NCI-H82 (cell line): ENCODE measurements at regions not wholly inside any gene's neighbourhood (a gene's known extent, or its start where the extent isn't known, plus 50 kb on each side); places are given as distances from the start of the nearest gene placed in this dataset.

Source experiments
- DNase-seq: peaks from one replicate; lab custom pipeline; 2025; lab: John Stamatoyannopoulos, UW

GRCh38 chr12:115176741-115177400, 492.9 kb upstream of the TBX3 start:
- no peak for DNase-seq

DNA sequence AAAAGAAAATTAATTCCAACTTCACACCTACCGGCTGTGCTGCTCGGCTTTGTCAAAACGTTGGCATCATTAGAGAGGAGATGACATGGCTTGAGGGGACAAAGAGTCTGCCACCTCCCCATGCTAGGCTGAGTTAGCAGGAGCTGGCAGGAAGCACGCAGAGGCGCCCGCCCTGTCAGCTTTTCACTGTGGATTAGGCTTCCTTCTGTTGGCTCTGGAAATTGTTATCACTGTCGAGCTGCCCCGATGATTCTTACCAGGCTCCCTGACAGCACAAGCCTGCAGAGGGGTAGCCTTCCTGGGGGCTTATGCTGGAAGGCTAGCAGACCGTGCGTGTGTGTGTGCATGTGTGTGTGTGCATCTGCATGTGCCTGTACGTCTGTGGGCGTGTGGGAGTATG, 490.9 kb upstream of the TBX3 start:
- DNase-seq = peak; percentile 38

GRCh38 chr12:115172521-115172920, 488.5 kb upstream of the TBX3 start:
- DNase-seq = no peak

DNA sequence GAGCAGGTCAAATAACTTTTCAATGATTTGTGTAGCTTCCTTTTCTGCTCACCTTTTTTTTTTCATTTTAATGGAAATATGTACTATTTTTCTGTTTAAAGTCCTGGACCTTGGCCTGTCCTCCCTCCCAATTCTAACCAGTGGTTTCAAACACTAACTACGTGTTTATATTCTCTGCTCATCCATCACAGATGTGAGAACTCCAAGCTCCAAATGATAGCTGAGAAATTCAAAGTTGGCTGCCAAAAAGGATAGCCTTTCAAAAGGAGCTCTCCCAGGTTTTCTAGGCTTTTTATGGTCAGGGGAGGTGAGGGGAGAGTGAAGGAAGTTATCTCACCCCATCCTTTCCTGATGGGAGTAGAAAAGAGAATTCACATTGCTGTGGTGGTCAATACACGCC, 486.0 kb upstream of the TBX3 start:
- no peak for DNase-seq

DNA sequence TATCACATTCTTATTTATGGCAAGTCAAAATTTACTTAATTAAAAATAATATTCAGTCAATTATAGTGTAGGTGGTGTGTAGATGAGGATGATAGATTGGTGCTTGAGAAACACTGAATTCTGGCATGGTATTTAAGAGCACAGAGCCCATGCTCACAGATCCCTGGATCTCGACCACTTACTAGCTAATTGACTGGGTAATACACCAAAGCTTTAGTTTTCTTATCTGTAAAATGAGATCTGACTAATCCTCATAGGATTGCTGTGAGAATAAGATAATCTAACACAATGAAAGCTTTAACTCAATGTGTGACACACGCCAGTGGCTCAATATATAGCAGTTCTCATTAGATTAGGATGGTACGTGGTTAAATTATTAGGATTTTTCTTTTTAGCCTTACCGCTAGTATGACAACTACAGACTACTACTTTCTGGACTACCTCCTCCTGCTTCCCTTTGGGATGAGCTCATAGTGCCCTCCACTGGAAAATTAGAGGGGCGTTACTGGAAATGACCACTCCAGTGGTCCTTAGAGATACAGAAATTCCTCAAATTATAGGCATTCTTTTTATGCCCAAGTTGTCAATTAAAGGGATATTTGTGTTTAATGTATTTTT, 482.8 kb upstream of the TBX3 start:
- peak; percentile 90 for DNase-seq

GRCh38 chr12:115163710-115164109, 479.7 kb upstream of the TBX3 start:
- DNase-seq = peak; percentile 100

DNA sequence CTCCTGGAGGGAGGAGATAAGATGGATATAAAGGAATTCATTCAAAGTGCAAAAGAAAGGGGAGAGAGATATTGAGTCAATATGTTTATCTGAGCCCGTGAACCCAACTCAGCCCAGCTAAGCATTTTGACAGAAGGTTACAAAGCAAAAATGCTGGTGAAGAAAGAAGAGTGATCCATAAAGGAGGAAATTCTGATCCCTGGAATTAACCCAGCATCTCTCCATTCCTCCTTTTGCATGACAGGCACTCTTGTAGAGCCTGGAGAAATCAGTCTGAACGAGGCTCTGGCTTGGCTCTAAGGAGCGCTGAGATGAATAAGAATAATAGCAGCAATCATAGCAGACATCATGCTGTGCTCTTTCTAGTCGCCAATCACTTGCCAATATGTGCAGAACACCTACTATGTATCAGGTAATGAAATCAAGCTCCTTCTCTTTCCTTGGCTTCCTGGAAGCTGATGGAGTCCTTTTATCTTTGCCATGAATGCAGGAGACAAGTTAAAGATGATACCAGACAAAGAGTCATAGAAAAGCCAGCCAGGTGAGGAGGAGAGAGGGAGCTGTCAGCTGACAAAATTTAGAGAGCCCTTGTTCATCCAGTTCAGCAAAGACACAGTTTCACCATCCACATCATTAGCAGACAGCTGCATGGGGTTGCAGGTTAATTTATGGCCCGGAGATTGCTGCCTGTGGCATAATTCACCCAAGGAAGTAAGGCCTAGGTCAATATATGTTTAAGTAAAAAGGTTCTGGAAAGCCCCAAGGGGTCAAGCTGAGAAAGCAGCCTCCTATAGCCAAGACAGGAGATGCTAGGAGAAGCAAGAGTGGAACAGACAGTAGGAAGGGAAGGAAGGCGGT, 476.5 kb upstream of the TBX3 start:
- no peak for DNase-seq

- no peak for DNase-seq
These were observed 474.8 kb upstream of the TBX3 start for GRCh38 chr12:115158816-115159215.

- no peak for DNase-seq
These were observed 472.0 kb upstream of the TBX3 start for GRCh38 chr12:115155665-115156645.

DNA sequence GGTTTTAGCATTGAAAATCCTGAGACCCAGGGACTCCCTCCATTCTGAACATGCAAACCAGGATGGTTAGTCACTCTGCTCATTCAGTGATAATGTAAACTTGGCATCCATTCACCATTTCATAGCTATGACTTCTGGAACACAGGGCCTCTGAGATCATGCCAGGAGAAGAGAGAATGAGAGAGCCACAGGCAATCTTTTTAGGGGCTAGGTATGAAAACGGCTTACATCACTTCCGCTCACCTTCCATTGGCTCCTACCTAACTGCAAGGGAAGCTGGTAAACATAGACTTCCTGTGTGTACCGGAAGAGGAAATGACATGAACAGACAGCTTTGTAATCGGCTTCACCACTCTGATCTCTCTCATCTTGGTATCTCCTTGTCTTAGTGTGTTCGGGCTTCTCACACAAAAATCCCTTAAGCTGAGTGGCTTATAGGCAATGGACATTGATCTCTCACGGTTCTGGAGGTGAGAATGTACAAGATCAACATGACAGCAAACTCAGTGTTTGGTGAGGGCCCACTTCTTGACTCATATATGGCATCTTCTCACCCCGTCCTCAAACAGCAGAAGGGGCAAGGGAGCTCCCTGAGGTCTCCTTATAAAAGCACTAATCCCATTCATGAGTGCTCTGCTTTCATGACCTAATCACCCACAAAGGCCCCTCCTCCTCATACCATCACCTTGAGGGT, 465.9 kb upstream of the TBX3 start:
- peak; percentile 54 for DNase-seq

GRCh38 chr12:115149279-115149678, 465.3 kb upstream of the TBX3 start:
- DNase-seq = no peak

DNA sequence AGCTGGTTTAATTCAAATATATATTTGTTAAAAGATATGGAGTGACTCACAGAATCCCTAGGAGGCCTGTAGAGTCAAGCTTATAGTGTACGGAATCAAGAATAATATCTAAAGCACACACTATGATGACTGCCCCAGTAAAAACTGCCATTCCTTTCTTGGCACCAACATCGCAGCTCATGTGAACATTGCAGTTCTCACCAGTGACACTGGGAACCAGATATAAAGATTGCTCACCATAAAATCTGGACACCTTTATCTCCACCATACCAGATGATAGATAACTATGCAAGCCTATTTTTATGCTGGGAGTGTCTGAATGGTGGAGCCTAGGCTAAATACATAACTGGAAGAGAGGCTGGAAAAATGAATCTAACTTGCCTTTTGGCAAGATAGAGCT, 463.9 kb upstream of the TBX3 start:
- DNase-seq = no peak

DNA sequence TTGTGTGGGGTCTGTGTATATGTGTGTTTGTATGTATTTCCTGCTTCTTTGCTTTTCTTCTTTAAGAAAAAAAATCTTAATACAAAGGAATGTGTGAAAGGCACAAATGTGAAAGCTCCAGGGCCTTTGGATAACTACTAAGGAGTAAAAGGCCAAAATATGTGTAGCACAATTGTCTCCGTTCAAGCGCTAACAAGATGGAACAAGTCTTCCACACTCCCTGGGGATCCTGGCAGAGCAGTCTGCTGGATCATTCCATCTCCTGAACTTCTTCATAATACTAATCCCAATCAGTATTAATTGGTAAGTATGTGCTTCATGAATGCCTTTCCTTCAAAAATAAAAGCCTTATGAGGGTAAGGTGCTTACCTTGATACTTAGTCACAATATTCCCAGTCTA, 462.5 kb upstream of the TBX3 start:
- DNase-seq = no peak

GRCh38 chr12:115144425-115144824, 460.4 kb upstream of the TBX3 start:
- no peak for DNase-seq

GRCh38 chr12:115140981-115141655, 457.1 kb upstream of the TBX3 start:
- DNase-seq = peak; percentile 46

DNA sequence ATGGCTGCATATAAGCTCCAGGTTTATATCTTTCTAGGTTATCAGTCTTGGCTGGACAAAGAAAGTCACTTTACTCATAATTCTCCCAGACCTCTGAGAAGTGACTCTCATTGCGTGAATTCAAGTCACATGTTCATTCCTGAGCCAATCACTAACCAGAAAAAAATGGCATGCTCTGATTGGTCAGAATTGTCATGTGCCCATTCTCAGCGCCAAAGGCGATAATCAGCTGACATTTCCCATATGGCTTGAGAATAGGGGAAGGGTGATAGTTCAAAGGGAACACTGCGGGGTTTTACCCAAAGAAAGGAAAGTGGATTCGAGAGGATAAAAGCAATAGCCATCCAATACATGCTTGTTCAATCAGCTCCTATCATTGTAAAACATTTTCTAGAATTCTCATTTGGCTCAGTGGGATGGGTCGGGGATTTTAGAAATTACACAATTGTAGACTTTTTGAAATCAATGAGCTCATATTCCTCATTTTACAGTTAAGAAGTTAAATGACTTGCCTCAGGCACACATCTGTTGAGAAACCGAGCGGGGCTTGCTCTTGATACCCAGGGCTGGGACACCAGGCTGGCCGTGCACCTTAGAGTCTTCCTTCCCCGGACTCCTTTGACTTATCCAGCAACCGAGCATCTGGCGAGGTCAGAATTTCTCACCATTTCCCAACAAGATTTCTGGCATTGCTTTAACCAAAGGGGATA, 454.0 kb upstream of the TBX3 start:
- no peak for DNase-seq

DNA sequence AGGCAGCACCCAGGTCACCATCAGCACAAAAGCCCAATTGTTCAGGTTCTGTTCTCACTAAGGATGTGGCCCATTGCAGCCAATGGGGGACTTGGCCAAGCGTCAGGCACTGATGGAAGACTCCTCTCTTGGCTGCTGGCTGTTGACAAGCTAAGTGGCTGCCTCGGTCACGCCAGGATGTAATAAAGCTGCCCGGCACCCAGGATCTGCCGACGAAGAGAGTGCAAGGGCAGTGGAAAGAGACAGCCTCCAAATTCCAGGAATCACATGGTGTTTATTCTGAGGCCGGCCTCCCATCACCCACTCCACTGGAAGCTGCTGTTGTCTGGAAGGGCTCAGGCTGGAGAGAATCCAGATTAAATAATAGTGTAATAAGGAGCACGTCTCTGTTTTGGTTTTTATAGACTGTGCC, 451.8 kb upstream of the TBX3 start:
- no peak for DNase-seq

GRCh38 chr12:115134298-115134697, 450.3 kb upstream of the TBX3 start:
- DNase-seq = no peak

- DNase-seq = no peak
These were observed 448.9 kb upstream of the TBX3 start for GRCh38 chr12:115132905-115133304.

GRCh38 chr12:115132145-115132544, 448.2 kb upstream of the TBX3 start:
- DNase-seq = no peak
